Fibroblast of lung (primary cell): ENCODE measurements at regions not wholly inside any gene's neighbourhood (a gene's known extent, or its start where the extent isn't known, plus 50 kb on each side); places are given as distances from the start of the nearest gene placed in this dataset.

Experiments used
- EZH2 ChIP-seq: IDR thresholded peaks from 2 replicates; pipeline ENCODE4 v1.5.1; 2012; ENCODE audit warnings: low read length, control low read depth, mild to moderate bottlenecking; ENCODE audit errors: missing control alignments
- TF ChIP-seq, protein P1 (sequence below), 2 donors: IDR thresholded peaks in 1 of 2; conservative IDR thresholded peaks in 1 of 2; 1 replicate in 1 of 2; 2 replicates in 1 of 2; pipeline ENCODE4 v1.5.1; 2011 to 2012; ENCODE audit warnings: low read length in 2 of 2, control low read depth in 1 of 2, inconsistent platforms in 1 of 2, low read depth in 1 of 2, mild to moderate bottlenecking in 1 of 2

DNA sequence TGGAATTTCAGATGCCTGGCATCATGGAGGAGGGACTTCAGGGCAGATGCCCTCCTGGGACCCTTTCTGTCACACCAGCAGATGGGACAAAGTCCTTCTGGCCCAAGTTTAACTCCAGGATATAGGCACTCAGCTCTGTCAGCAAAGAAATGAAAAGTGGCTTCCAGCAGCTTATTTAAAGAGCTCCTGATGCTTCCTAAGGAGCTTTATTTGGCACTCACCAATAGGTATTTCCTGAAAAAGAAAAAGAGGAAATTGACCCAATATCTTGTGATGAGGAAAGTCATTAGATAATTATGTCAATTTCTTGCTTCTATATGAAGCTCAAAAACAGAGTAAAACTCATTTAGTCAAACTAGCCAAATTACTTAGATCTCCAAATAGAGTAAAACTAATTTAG is 224.6 kb downstream of the RAP2A start:
- TF ChIP-seq, protein P1, sequence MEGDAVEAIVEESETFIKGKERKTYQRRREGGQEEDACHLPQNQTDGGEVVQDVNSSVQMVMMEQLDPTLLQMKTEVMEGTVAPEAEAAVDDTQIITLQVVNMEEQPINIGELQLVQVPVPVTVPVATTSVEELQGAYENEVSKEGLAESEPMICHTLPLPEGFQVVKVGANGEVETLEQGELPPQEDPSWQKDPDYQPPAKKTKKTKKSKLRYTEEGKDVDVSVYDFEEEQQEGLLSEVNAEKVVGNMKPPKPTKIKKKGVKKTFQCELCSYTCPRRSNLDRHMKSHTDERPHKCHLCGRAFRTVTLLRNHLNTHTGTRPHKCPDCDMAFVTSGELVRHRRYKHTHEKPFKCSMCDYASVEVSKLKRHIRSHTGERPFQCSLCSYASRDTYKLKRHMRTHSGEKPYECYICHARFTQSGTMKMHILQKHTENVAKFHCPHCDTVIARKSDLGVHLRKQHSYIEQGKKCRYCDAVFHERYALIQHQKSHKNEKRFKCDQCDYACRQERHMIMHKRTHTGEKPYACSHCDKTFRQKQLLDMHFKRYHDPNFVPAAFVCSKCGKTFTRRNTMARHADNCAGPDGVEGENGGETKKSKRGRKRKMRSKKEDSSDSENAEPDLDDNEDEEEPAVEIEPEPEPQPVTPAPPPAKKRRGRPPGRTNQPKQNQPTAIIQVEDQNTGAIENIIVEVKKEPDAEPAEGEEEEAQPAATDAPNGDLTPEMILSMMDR (conservative IDR thresholded peaks at IDR 0.05 in 1 of 2, IDR thresholded peaks at IDR 0.05 in 1 of 2; ENCODE audit: low read depth in 1 of 2, low read length in 2 of 2) = no peak
- TF ChIP-seq EZH2 = no peak
